ENCODE measurements at regions not wholly inside any gene's neighbourhood (a gene's known extent, or its start where the extent isn't known, plus 50 kb on each side); places are given as distances from the start of the nearest gene placed in this dataset.

DNA sequence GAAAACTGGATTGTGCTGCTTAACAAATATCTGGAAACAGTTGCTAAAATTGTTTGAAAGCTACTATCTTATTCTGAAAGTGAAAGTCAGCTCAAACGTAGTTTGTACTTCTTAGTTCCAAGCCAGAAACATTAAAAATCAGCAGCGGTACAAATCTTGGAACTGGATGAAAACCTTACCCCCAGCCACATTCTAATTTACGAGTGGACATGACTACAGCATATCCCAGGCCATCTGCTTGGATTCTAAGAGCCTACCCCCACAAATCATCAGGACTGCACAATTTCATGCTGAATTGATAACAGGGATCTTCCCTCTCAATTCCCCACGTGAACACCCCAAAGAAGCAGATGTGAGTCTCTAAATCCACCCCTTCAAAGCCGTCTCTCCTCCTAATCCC lies 158.7 kb upstream of the NCKAP5 start:
- TF ChIP-seq E2F8 (IDR thresholded peaks at IDR 0.05; ENCODE audit: low read depth, partially characterized antibody) (no peak), CHD1 (IDR thresholded peaks at IDR 0.05; ENCODE audit: low read length) (no peak), POU5F1 (IDR thresholded peaks at IDR 0.05; ENCODE audit: borderline replicate concordance, low read depth, low read length, partially characterized antibody) (no peak), CHD4 (IDR thresholded peaks at IDR 0.05; ENCODE audit: insufficient read depth, insufficient replicate concordance, low read depth, low read length, poor library complexity, severe bottlenecking) (no peak), CTCF (IDR thresholded peaks at IDR 0.05 in 2 of 3, conservative IDR thresholded peaks at IDR 0.05 in 1 of 3; ENCODE audit: insufficient read depth in 2 of 3, low read depth in 1 of 3, low read length in 3 of 3) (no peak), ZNF609 (CRISPR knock-in tag; IDR thresholded peaks at IDR 0.05; ENCODE audit: borderline replicate concordance) (no peak), RB1 (IDR thresholded peaks at IDR 0.05; ENCODE audit: low read depth) (no peak), EP300 (IDR thresholded peaks at IDR 0.05; ENCODE audit: low read length) (no peak), SIN3A (IDR thresholded peaks at IDR 0.05; ENCODE audit: borderline replicate concordance in 2 of 2, control insufficient read depth in 1 of 2, low read depth in 2 of 2, low read length in 2 of 2) (no peak), SRF (CRISPR knock-in tag; IDR thresholded peaks at IDR 0.05) (no peak), NR3C1 (CRISPR knock-in tag; IDR thresholded peaks at IDR 0.05) (no peak)
